ENCODE measurements at regions not wholly inside any gene's neighbourhood (a gene's known extent, or its start where the extent isn't known, plus 50 kb on each side); places are given as distances from the start of the nearest gene placed in this dataset.

GRCh38 chr20:57867181-57867803 is 157.5 kb upstream of the PMEPA1 start:
- intact Hi-C loops (cut with DNase I) = no loop called here
- H3K4me1 ChIP-seq = no peaks in the 10 kb centered on the region
- 79 to 86% methylated on average over 10 of the region's 10 CpGs for WGBS, 2 donors

GRCh38 chr20:57866250-57867106 is 156.7 kb upstream of the PMEPA1 start:
- Histone ChIP-seq H3K4me1 (no peaks in the 10 kb centered on the region), H3K27ac (no peak overlapping the region), H3K27me3 (no peaks in the 10 kb centered on the region), H3K36me3 (no peaks in the 10 kb centered on the region), H3K9me3 (no peaks in the 10 kb centered on the region), H3K4me3 (replicated peaks in 1 of 3) (no peak overlapping the region)
- DNase-seq = no peak
- WGBS, 2 donors = 31 to 37% methylated on average over 6 of the region's 6 CpGs
- intact Hi-C loops (cut with DNase I) = no loop called here
- TF ChIP-seq CTCF (IDR thresholded peaks at IDR 0.05) = no peak

More at GRCh38 chr20:57867181-57867803, 157.5 kb upstream of the PMEPA1 start:
- no peak for TF ChIP-seq CTCF (IDR thresholded peaks at IDR 0.05)
- TF ChIP-seq POLR2A (IDR thresholded peaks at IDR 0.05) = no peak
- H3K36me3 ChIP-seq = no peaks in the 10 kb centered on the region
- H3K27me3 ChIP-seq = no peaks in the 10 kb centered on the region
- H3K4me3 ChIP-seq (replicated peaks in 1 of 3) = no peak overlapping the region
- no peak for DNase-seq
- no peaks in the 10 kb centered on the region for H3K9me3 ChIP-seq
- no peak overlapping the region for H3K27ac ChIP-seq

GRCh38 chr20:57865266-57865665 is 155.5 kb upstream of the PMEPA1 start:
- TF ChIP-seq CTCF (IDR thresholded peaks at IDR 0.05) (no peak), POLR2A (IDR thresholded peaks at IDR 0.05) (no peak)
- H3K4me1 ChIP-seq = no peaks in the 10 kb centered on the region
- no peaks in the 10 kb centered on the region for H3K27me3 ChIP-seq
- no peaks in the 10 kb centered on the region for H3K36me3 ChIP-seq
- WGBS, 2 donors = 65 to 66% methylated on average over 2 of the region's 2 CpGs
- H3K4me3 ChIP-seq (replicated peaks in 1 of 3) = no peak overlapping the region
- intact Hi-C loops (cut with DNase I) = no loop called here
- DNase-seq = no peak
- no peaks in the 10 kb centered on the region for H3K9me3 ChIP-seq
- no peak overlapping the region for H3K27ac ChIP-seq

- no peak for TF ChIP-seq CTCF (IDR thresholded peaks at IDR 0.05)
- TF ChIP-seq POLR2A (IDR thresholded peaks at IDR 0.05) = no peak
- Histone ChIP-seq H3K36me3 (no peaks in the 10 kb centered on the region), H3K4me3 (replicated peaks in 1 of 3) (no peak overlapping the region), H3K27ac (no peak overlapping the region), H3K27me3 (no peaks in the 10 kb centered on the region), H3K9me3 (no peaks in the 10 kb centered on the region), H3K4me1 (no peaks in the 10 kb centered on the region)
- WGBS, 2 donors = 91 to 93% methylated on average over 6 of the region's 6 CpGs
- DNase-seq = no peak
- intact Hi-C loops (cut with DNase I) = no loop called here
Measured at GRCh38 chr20:57860576-57860975, 150.8 kb upstream of the PMEPA1 start.

- H3K27me3 ChIP-seq = no peaks in the 10 kb centered on the region
- no peak overlapping the region for H3K27ac ChIP-seq
- H3K4me1 ChIP-seq = no peaks in the 10 kb centered on the region
- H3K36me3 ChIP-seq = no peaks in the 10 kb centered on the region
- H3K4me3 ChIP-seq (replicated peaks in 1 of 3) = no peak overlapping the region
- TF ChIP-seq CTCF (IDR thresholded peaks at IDR 0.05) (no peak), POLR2A (IDR thresholded peaks at IDR 0.05) (no peak)
- intact Hi-C loops (cut with DNase I) = no loop called here
- no peaks in the 10 kb centered on the region for H3K9me3 ChIP-seq
- 77 to 86% methylated on average over 2 of the region's 2 CpGs for WGBS, 2 donors
- no peak for DNase-seq
Measured at GRCh38 chr20:57857969-57858368, 148.2 kb upstream of the PMEPA1 start.
